ENCODE measurements at regions not wholly inside any gene's neighbourhood (a gene's known extent, or its start where the extent isn't known, plus 50 kb on each side); places are given as distances from the start of the nearest gene placed in this dataset.

GRCh38 chr5:154669402-154669801, 85.8 kb upstream of the LARP1 start:
- Mint-ChIP-seq H3K36me3 (ENCODE audit: low read depth) (peaks cover 3% of the 10 kb centered on the region), H3K4me1 (no peaks in the 10 kb centered on the region), H3K27me3 (no peaks in the 10 kb centered on the region), H3K27ac (no peak overlapping the region), H3K4me3 (no peak overlapping the region), H3K9me3 (peaks cover 10% of the 10 kb centered on the region)
- no peak for ATAC-seq (ENCODE audit: low read depth)
- intact Hi-C loops (cut with micrococcal nuclease) = no loop called here
- ChIA-PET CTCF (no interaction called here), POLR2A (no interaction called here)
- TF ChIP-seq CTCF (IDR thresholded peaks at IDR 0.05) = no peak
- no peak for DNase-seq

DNA sequence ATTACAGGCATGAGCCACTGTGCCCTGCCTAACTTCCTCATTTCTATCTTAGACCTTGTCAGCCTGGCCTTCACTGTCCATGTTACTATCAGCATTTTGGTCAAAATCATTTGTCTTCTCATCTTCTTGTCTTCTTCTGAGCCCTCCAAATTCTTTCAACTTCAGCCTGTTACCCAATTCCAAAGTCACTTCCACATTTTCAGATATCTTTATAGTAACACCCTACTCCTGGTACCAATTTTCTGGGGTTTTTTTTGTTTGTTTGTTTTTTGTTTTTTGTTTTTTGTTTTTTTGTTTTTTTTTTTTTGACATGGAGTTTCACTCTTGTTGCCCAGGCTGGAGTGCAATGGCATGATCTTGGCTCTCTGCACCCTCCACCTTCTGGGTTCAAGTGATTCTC, 90.3 kb upstream of the LARP1 start:
- peaks cover 2% of the 10 kb centered on the region for H3K4me1 Mint-ChIP-seq
- H3K36me3 Mint-ChIP-seq (ENCODE audit: low read depth) = peaks cover 5% of the 10 kb centered on the region
- peaks cover 2% of the 10 kb centered on the region for H3K27me3 Mint-ChIP-seq
- H3K4me3 Mint-ChIP-seq = no peak overlapping the region
- H3K27ac Mint-ChIP-seq = no peak overlapping the region
- DNase-seq (no peak), ATAC-seq (ENCODE audit: low read depth) (no peak)
- intact Hi-C loops (cut with micrococcal nuclease) = no loop called here
- POLR2A ChIA-PET = no interaction called here
- no peak for TF ChIP-seq CTCF (IDR thresholded peaks at IDR 0.05)
- peaks cover 12% of the 10 kb centered on the region for H3K9me3 Mint-ChIP-seq
- CTCF ChIA-PET = no interaction called here

DNA sequence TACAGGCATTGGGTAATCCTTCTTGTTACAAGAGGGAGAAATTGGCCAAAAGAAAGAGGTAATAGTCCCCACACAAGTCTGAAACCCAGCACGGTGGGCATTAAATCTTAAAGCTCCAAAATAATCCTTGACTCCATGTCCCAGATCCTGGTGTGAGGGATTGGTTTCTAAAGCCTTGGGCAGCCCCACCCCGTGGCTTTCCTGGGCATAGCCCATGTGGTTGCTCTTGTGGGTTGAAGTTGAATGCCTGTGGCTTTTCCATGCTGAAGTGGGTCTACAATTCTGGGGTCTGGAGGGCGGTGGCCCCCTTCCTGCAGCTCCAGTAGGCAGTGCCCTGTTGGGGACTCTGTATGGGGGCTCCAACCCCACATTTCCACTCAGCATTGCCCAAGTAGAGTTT, 91.8 kb upstream of the LARP1 start:
- ChIA-PET CTCF (no interaction called here), POLR2A (no interaction called here)
- H3K4me3 Mint-ChIP-seq = no peak overlapping the region
- peaks cover 8% of the 10 kb centered on the region for H3K9me3 Mint-ChIP-seq
- H3K27ac Mint-ChIP-seq = no peak overlapping the region
- ATAC-seq (ENCODE audit: low read depth) = no peak
- peaks cover 2% of the 10 kb centered on the region for H3K4me1 Mint-ChIP-seq
- TF ChIP-seq CTCF (IDR thresholded peaks at IDR 0.05) = no peak
- DNase-seq = no peak
- intact Hi-C loops (cut with micrococcal nuclease) = no loop called here
- peaks cover 2% of the 10 kb centered on the region for H3K27me3 Mint-ChIP-seq
- peaks cover 5% of the 10 kb centered on the region for H3K36me3 Mint-ChIP-seq (ENCODE audit: low read depth)

DNA sequence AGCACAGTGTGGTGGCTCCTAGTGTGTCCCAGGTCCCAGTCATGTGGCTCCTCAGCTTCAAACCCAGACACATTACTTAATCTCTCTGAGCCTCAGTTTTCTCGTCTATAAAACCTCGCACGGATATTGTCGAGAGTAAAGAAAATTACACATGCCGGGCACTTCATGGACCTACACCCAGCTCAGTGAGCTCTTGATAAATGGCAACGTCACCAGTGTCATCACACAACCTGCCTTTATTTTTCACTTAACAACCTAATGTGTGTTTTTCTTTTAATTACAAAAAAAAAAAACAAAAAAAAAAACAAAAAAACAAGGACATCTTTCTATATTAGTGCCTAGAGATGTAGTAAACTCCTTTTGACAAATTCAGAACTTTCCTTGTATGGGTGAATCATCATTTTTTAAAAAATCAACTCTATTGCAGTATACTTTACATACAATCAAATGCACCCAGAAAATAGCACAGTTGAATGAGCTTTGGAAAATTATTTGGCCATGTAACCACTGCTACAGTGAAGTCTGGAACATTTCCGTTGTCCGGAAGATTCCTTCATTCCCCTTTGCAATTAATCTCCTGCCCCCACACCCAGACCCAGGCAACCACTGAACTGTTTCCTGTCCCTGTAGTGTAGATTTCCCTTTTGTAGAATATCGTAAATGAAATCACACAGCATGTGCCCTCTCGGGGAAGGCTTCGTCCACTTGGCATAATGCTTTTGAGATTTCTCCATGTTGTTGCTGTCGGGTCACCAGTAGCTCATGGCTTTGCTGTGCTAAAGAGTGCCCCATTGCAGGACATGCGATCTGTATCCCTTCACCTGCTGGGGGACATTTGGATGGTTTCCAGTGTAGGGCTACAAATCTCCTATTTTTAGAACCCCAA, 100.4 kb upstream of the LARP1 start:
- POLR2A ChIA-PET = interaction anchor here (0.7 kb wide), 1 partner anchor 284 kb away, joined by 3 read pairs; no protein-coding TSS in a partner anchor
- no peak for TF ChIP-seq CTCF (IDR thresholded peaks at IDR 0.05)
- intact Hi-C loops (cut with micrococcal nuclease) = no loop called here
- ATAC-seq (ENCODE audit: low read depth) = no peak
- Mint-ChIP-seq H3K9me3 (no peaks in the 10 kb centered on the region), H3K27me3 (no peaks in the 10 kb centered on the region), H3K36me3 (ENCODE audit: low read depth) (no peaks in the 10 kb centered on the region), H3K4me1 (peaks cover 12% of the 10 kb centered on the region), H3K4me3 (no peak overlapping the region), H3K27ac (no peak overlapping the region)
- DNase-seq = no peak
- CTCF ChIA-PET = no interaction called here

- no peak for DNase-seq
- TF ChIP-seq CTCF (IDR thresholded peaks at IDR 0.05) = no peak
- no peaks in the 10 kb centered on the region for H3K27me3 Mint-ChIP-seq
- ATAC-seq (ENCODE audit: low read depth) = no peak
- H3K27ac Mint-ChIP-seq = no peak overlapping the region
- no peaks in the 10 kb centered on the region for H3K9me3 Mint-ChIP-seq
- intact Hi-C loops (cut with micrococcal nuclease) = no loop called here
- ChIA-PET POLR2A (no interaction called here), CTCF (no interaction called here)
- H3K4me3 Mint-ChIP-seq = no peak overlapping the region
- no peaks in the 10 kb centered on the region for H3K36me3 Mint-ChIP-seq (ENCODE audit: low read depth)
- peaks cover 12% of the 10 kb centered on the region for H3K4me1 Mint-ChIP-seq
Measured at GRCh38 chr5:154653764-154654485, 101.3 kb upstream of the LARP1 start.

Data from activated B cell treated with CpG ODN at 0.5 μM for 24 hours (primary cell).